Colon (tissue), 2 donors: ENCODE measurements at regions not wholly inside any gene's neighbourhood (a gene's known extent, or its start where the extent isn't known, plus 50 kb on each side); places are given as distances from the start of the nearest gene placed in this dataset.

Experiments
- FAIRE-seq: peaks from 2 replicates; lab custom pipeline; 2012; peaks lifted over from hg19 to GRCh38; lab: Jason Lieb, UNC
- donor health status: control.
- donor health status: control.

GRCh38 chr7:25360451-25360850, 132.2 kb upstream of the NPVF start:
- FAIRE-seq = no peak

DNA sequence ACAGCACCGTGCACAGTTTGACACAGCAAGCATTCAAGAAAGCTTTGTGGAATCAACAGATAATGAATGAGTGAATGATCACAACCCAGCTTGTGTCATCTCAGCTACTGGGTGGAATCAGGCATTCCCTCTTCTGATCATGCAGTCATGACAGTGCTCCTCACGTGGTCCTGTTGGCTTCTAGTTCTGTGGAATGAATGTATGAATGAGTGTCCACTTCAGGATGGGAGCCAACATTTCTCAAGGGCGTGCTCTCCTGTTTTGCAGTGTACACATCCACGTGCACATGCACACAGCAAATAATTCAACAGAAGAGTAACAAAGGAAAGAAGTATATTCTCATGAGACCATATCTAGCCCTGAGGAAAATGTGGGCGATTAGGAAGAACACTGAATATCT, 133.1 kb upstream of the NPVF start:
- FAIRE-seq = no peak

DNA sequence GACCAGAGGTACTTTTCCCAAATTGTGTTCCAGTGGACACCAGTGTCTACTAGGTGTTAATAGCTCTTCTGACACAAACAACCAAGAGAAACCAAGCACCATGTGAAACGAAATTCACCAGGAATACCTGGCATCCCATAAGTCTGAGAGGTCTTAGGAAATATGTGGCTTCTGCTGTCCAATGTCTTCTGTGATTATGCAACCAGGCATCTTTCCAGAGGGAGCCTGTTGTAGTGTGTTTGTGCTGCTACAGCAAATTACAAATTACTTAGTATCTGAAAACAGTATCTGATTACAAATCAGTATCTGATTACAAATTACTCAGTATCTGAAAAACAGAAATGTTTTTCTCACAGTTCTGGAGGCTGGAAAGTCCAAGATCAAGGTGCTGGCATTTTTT, 133.6 kb upstream of the NPVF start:
- no peak for FAIRE-seq

DNA sequence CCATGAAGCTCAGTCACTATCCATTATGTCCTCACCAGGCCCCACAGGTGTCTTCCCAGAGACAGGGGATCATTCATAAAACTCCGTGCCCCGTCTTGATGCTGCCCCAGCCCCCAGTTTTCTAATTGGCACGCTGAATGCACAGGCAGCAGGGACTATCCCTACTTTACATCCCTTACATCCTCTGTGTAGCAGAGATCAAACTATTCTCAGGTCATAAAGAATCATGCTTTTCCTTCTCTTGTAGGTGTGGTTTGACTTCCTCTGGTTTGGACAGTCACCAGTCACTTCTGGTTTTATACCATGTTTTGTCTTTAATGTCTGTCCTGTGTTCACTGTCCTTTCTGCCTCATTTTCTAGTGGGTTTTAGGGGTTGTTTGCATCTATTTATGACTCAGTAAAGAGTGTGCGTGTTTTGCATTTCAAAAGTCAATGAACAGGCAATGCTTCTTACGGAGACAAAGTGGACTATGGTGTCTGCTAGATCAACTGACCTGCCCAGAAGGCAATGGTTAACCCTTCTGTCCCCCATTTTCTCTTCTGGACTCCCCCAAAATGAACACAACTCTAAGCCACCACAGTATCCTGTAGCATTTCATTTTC, 140.4 kb upstream of the NPVF start:
- no peak for FAIRE-seq

GRCh38 chr7:25369786-25370185, 141.5 kb upstream of the NPVF start:
- FAIRE-seq = no peak

- FAIRE-seq = no peak
Measured at GRCh38 chr7:25371972-25372371, 143.7 kb upstream of the NPVF start.

- no peak for FAIRE-seq
Measured at GRCh38 chr7:25375805-25376600, 147.7 kb upstream of the NPVF start.

DNA sequence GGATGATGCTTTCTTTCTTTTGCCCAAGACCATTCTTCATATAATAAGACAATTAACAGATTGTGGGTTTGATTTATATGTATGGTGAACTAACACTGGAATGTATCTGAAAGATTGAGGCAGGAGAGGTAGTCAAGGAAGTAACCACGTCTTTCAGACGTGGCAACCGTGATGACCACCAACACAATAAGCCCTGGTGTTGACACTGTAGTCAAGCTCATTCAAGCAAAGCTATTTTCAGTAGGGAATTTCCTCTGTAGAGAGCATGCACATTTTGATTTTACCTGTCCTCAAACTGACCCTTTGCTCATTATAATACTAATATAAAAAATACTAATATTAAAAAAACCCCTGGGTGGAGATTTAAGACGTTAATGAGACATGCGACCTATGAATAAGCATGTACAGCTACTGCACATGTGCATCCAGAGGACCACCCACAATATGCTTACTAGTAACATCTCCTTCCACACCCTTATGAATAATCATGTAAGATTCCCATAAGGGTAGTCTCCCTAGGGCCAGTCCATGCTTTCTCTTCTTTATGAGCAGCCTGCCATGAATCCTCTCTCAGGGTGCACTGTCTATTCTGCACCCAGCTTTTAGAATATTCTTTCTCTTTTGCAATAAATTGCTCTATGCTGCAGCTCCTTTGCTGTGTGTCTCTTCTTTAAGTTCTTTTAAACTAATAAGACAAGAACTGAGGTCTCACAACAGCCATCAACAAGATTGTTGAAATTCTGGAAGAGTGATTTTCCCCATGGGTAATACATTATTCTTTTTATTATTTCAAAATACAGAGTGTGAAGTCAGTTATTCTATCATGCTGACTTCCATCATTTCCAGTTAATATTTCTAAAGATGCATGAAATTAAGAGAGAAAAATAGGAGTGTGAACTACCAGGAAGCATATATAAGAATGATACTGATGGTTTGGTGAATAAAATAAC, 151.3 kb upstream of the NPVF start:
- FAIRE-seq = no peak

DNA sequence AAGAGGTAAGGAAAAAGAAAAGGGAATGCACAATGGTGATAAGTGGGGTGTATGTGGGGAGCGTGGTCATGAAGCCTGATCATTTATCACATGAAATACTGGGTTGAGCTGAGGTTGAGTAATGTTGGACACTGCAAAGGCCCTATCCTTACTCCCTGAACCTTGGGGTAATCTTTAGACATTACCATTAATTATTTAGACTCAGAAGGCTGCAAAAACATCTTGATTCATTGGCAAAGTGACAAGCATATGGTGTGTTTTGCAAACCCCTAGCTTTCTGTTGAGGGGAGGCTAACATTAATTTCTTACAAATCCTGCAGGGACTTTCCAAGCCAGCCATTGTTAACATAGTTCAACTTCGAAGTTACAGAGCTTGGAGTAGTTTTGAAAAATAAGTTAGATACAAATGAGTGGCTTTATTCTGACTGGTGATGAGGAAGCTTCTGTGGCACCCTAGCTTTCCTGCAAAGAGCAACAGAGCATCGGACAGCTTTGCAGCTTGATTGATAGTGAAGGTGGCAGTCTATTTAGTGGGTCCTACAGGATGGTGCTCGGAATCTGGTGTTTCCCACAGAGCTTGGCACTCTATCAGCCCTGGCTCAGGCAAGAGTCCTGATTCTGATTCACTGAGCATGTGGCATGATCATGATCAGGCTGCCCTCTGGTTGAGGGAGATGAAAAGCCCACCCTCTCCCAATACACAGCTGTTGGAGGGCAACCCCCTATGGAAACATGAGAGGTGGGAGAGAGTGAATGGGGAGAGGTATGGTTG, 153.7 kb upstream of the NPVF start:
- FAIRE-seq = no peak

GRCh38 chr7:25382869-25383268, 154.6 kb upstream of the NPVF start:
- FAIRE-seq = no peak

- no peak for FAIRE-seq
Measured at GRCh38 chr7:25383402-25383801, 155.1 kb upstream of the NPVF start.

GRCh38 chr7:25384788-25385505, 156.7 kb upstream of the NPVF start:
- FAIRE-seq = no peak

- FAIRE-seq = no peak
Measured at GRCh38 chr7:25385506-25386136, 157.3 kb upstream of the NPVF start.

- FAIRE-seq = no peak
Measured at GRCh38 chr7:25386311-25386744, 158.0 kb upstream of the NPVF start.

DNA sequence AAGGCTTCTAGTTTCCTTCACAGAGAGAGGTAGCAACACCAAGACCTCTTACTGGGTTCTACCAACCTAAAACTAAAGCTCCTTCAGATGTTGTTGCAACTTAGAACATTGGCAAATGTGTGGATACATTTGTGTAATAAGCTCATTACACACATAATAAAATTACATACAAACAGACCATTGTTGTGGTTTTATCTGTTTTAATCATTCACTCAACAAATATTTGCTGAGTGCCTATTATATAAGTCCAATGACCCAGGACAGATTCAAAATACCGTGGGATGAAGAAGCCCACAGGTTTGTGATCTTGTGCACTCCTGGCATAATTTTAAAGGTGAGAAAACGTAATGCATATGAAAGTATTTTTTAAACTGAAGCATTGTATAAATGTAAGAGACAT, 160.4 kb upstream of the NPVF start:
- no peak for FAIRE-seq

DNA sequence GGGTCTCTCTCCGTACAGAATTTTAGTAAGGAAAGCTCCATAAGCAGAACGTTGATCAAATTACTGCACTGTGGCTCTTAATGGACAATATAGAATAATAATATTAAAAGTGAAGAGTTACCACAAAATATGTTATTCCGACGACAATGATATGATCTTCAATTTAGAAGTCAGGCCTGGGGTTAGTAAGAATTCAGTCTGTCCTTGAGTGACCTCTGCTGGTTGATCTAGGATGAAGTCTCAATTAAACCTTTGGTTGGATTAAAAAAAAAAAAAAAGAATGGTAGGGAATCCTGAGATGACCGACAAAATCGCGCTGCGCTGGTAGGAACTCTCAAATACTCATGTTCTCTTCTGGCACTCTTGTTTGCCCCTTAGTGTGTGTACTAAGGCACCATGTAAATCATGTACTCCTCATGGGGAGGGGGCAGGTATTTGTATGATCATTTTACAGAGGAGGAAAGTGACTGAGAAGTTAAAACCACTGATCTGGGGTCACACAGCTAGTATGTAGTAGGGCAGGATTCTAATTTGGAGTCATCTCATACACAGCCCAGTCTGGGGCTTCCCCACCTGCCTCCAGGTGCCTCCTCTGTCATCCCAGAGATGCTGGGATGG, 161.3 kb upstream of the NPVF start:
- no peak for FAIRE-seq

DNA sequence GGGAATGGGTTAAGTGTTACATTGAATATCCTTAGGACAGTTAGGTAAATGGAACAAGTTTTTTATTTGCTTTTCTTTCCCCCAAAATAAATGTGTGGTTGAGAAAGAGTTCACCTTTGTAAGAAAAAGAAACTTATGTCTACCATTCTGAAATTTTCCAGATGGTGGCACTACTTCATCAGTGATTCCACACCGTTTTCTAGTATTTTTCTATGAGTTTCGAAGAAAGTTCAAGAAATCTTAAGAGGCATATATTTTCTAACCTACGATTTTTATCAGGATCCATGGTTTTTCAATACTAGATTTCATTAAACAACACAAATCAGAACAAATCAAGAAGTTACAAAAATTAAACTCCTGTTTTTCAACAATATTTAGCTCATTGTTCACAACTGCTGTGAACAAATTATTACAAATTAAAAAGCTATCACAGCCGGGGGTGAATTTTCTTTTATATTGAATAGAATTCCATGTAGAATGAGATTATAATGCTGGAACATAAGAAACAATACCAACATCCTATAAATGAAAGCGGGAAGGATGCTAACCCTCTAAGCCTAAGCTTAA, 163.1 kb upstream of the NPVF start:
- FAIRE-seq = peak; percentile 83

DNA sequence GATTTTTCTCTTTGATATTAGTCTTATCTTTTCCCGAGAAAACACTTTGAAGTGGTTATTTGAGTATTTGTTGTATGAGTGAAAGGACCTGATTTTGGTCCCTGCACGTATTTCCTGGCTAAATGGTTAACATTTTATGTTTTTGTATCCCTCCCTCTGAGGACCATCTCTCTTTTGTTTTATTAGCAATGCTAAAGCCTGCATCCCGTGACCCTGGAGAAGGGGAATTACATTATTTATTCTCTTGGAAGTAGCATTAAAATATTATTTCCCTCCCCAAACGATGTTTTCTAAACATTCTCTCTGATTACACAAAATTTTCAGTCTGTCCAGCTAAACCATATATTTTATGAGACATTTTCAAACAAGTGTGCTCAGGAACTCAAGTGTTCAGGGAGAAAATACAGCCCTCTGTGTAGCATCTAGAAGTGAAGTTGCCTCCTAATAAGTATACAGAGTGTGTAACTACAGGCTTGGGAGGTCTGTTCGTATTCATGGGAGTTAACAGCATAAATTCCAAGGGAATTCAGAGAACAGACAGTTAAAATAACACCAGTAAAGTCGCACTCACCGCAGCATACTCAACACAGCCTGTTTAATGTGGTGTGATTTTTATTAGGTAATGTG, 163.8 kb upstream of the NPVF start:
- no peak for FAIRE-seq

- FAIRE-seq = no peak
Measured at GRCh38 chr7:25392588-25393338, 164.5 kb upstream of the NPVF start.
